GM21423 (cell line): ENCODE measurements at regions not wholly inside any gene's neighbourhood (a gene's known extent, or its start where the extent isn't known, plus 50 kb on each side); places are given as distances from the start of the nearest gene placed in this dataset.

Experiments
- ATAC-seq: cut with Tn5 transposase; IDR thresholded peaks from one replicate; pipeline ENCODE4 v1.9.1; 2021; ENCODE audit warnings: mild to moderate bottlenecking, moderate library complexity; ENCODE audit not compliant: unreplicated experiment

GRCh38 chr2:144597388-144597787, 77.5 kb upstream of the ZEB2 start:
- no peak for ATAC-seq

GRCh38 chr2:144596073-144596871, 76.4 kb upstream of the ZEB2 start:
- peak; percentile 87 for ATAC-seq

- ATAC-seq: no peak
These were observed 75.8 kb upstream of the ZEB2 start for GRCh38 chr2:144595686-144596072.

GRCh38 chr2:144595279-144595678, 75.4 kb upstream of the ZEB2 start:
- no peak for ATAC-seq

GRCh38 chr2:144593803-144594202, 73.9 kb upstream of the ZEB2 start:
- ATAC-seq: no peak

GRCh38 chr2:144592500-144593256, 72.8 kb upstream of the ZEB2 start:
- ATAC-seq: no peak

- ATAC-seq: no peak
These were observed 67.4 kb upstream of the ZEB2 start for GRCh38 chr2:144587306-144587705.

GRCh38 chr2:144586476-144586875, 66.6 kb upstream of the ZEB2 start:
- no peak for ATAC-seq

GRCh38 chr2:144583741-144584453, 64.0 kb upstream of the ZEB2 start:
- no peak for ATAC-seq

GRCh38 chr2:144583381-144583729, 63.4 kb upstream of the ZEB2 start:
- no peak for ATAC-seq

GRCh38 chr2:144582651-144583380, 62.9 kb upstream of the ZEB2 start:
- ATAC-seq: no peak

GRCh38 chr2:144580521-144581161, 60.7 kb upstream of the ZEB2 start:
- ATAC-seq: no peak

GRCh38 chr2:144579556-144579955, 59.6 kb upstream of the ZEB2 start:
- no peak for ATAC-seq

GRCh38 chr2:144578099-144578498, 58.2 kb upstream of the ZEB2 start:
- ATAC-seq: no peak

- ATAC-seq: no peak
These were observed 53.1 kb upstream of the ZEB2 start for GRCh38 chr2:144572977-144573376.

GRCh38 chr2:144571770-144572169, 51.9 kb upstream of the ZEB2 start:
- no peak for ATAC-seq

- ATAC-seq: no peak
These were observed 50.6 kb upstream of the ZEB2 start for GRCh38 chr2:144570566-144570965.
